GM12878 (cell line): ENCODE measurements at regions not wholly inside any gene's neighbourhood (a gene's known extent, or its start where the extent isn't known, plus 50 kb on each side); places are given as distances from the start of the nearest gene placed in this dataset.

Experiments
- CHD4 ChIP-seq: fragments of 200-600 bp; sonication (generic); IDR thresholded peaks from 2 replicates; pipeline ENCODE4 v1.6.1; 2016; ENCODE audit warnings: mild to moderate bottlenecking
- HDAC2 ChIP-seq: fragments of 200-600 bp; sonication (generic); IDR thresholded peaks from 2 replicates; pipeline ENCODE4 v1.6.1; 2017
- MXI1 ChIP-seq: fragments of 150-350 bp; IDR thresholded peaks from 2 replicates; pipeline ENCODE4 v1.6.1; 2011; ENCODE audit warnings: low read depth, mild to moderate bottlenecking, inconsistent platforms, low read length, improper control_type of control experiment
- POLR2A ChIP-seq: IDR thresholded peaks from 2 replicates; pipeline ENCODE4 v1.6.1; 2011; ENCODE audit warnings: low read depth, mild to moderate bottlenecking, low read length
- YY1 ChIP-seq: IDR thresholded peaks from 2 replicates; pipeline ENCODE4 v1.6.1; 2011; ENCODE audit warnings: low read depth, mild to moderate bottlenecking, low read length
- ZNF24 ChIP-seq: fragments of 450-650 bp; IDR thresholded peaks from 2 replicates; pipeline ENCODE4 v1.6.1; 2017; ENCODE audit warnings: antibody characterized with exemption, mild to moderate bottlenecking
- TF ChIP-seq, protein P1 (sequence below), 3 experiments: IDR thresholded peaks in 2 of 3; conservative IDR thresholded peaks in 1 of 3; 2 replicates each; pipeline ENCODE4 v1.5.1; 2011; ENCODE audit warnings: low read depth in 3 of 3, low read length in 3 of 3, mild to moderate bottlenecking in 3 of 3, control low read depth in 2 of 3, moderate library complexity in 2 of 3, inconsistent platforms in 1 of 3, mixed read lengths in 1 of 3; ENCODE audit not compliant: control insufficient read depth in 2 of 3, insufficient read depth in 1 of 3; ENCODE audit errors: extremely low read depth in 1 of 3

DNA sequence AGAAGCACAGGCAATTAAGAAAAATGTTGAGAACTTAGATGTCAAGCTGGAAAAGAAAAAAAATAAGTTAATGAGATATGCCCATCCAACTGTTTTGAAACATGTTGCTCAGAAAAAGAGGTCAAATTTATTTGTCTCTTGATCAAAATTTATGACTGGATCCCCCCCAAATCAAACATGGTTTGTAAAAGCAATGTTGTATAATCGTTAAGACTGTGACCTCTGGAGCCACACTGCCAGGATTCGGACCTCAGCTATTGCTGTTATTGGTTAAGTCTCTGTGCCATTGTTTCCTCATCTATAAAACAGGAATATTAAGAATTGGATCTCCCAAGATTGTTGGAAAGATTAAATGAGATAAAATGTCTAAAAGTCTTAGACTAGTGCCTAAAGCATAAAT is 51.9 kb upstream of the LRRK2 start:
- TF ChIP-seq HDAC2 (no peak), MXI1 (no peak), ZNF24 (no peak), CHD4 (no peak), POLR2A (no peak), YY1 (no peak)
- TF ChIP-seq, protein P1, sequence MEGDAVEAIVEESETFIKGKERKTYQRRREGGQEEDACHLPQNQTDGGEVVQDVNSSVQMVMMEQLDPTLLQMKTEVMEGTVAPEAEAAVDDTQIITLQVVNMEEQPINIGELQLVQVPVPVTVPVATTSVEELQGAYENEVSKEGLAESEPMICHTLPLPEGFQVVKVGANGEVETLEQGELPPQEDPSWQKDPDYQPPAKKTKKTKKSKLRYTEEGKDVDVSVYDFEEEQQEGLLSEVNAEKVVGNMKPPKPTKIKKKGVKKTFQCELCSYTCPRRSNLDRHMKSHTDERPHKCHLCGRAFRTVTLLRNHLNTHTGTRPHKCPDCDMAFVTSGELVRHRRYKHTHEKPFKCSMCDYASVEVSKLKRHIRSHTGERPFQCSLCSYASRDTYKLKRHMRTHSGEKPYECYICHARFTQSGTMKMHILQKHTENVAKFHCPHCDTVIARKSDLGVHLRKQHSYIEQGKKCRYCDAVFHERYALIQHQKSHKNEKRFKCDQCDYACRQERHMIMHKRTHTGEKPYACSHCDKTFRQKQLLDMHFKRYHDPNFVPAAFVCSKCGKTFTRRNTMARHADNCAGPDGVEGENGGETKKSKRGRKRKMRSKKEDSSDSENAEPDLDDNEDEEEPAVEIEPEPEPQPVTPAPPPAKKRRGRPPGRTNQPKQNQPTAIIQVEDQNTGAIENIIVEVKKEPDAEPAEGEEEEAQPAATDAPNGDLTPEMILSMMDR (IDR thresholded peaks at IDR 0.05 in 2 of 3, conservative IDR thresholded peaks at IDR 0.05 in 1 of 3; ENCODE audit: control insufficient read depth in 2 of 3, extremely low read depth in 1 of 3, insufficient read depth in 1 of 3, low read depth in 3 of 3, low read length in 3 of 3), result no peak
